ENCODE measurements at regions not wholly inside any gene's neighbourhood (a gene's known extent, or its start where the extent isn't known, plus 50 kb on each side); places are given as distances from the start of the nearest gene placed in this dataset.

GRCh38 chr2:198890490-198890889 lies 567.2 kb downstream of the SATB2 start:
- no peak for TF ChIP-seq CTCF (IDR thresholded peaks at IDR 0.05; ENCODE audit: insufficient read depth, low read depth, low read length, missing control alignments)
- H3K4me3 ChIP-seq (ENCODE audit: low read length): no peak overlapping the region
- no peak for DNase-seq (ENCODE audit: low read depth)

GRCh38 chr2:198883604-198884003 lies 574.1 kb downstream of the SATB2 start:
- TF ChIP-seq CTCF (IDR thresholded peaks at IDR 0.05; ENCODE audit: insufficient read depth, low read depth, low read length, missing control alignments): no peak
- no peak overlapping the region for H3K4me3 ChIP-seq (ENCODE audit: low read length)
- DNase-seq (ENCODE audit: low read depth): peak; percentile 37

GRCh38 chr2:198880986-198881385 lies 576.8 kb downstream of the SATB2 start:
- no peak for TF ChIP-seq CTCF (IDR thresholded peaks at IDR 0.05; ENCODE audit: insufficient read depth, low read depth, low read length, missing control alignments)
- no peak overlapping the region for H3K4me3 ChIP-seq (ENCODE audit: low read length)
- no peak for DNase-seq (ENCODE audit: low read depth)

GRCh38 chr2:198880421-198880820 lies 577.3 kb downstream of the SATB2 start:
- DNase-seq (ENCODE audit: low read depth): no peak
- no peak for TF ChIP-seq CTCF (IDR thresholded peaks at IDR 0.05; ENCODE audit: insufficient read depth, low read depth, low read length, missing control alignments)
- H3K4me3 ChIP-seq (ENCODE audit: low read length): no peak overlapping the region

GRCh38 chr2:198874472-198874858 lies 583.3 kb downstream of the SATB2 start:
- no peak for DNase-seq (ENCODE audit: low read depth)
- no peak overlapping the region for H3K4me3 ChIP-seq (ENCODE audit: low read length)
- no peak for TF ChIP-seq CTCF (IDR thresholded peaks at IDR 0.05; ENCODE audit: insufficient read depth, low read depth, low read length, missing control alignments)

GRCh38 chr2:198873503-198874471 lies 584.0 kb downstream of the SATB2 start:
- DNase-seq (ENCODE audit: low read depth): no peak
- TF ChIP-seq CTCF (IDR thresholded peaks at IDR 0.05; ENCODE audit: insufficient read depth, low read depth, low read length, missing control alignments): no peak
- no peak overlapping the region for H3K4me3 ChIP-seq (ENCODE audit: low read length)

GRCh38 chr2:198863655-198864054 lies 594.1 kb downstream of the SATB2 start:
- TF ChIP-seq CTCF (IDR thresholded peaks at IDR 0.05; ENCODE audit: insufficient read depth, low read depth, low read length, missing control alignments): no peak
- DNase-seq (ENCODE audit: low read depth): no peak
- H3K4me3 ChIP-seq (ENCODE audit: low read length): no peak overlapping the region
